Activated T-cell treated with anti-CD3 and anti-CD28 coated beads, Interleukin-2, amount 50 U/mL, for 4 hours (primary cell): ENCODE measurements at regions not wholly inside any gene's neighbourhood (a gene's known extent, or its start where the extent isn't known, plus 50 kb on each side); places are given as distances from the start of the nearest gene placed in this dataset.

Experiments used
- ATAC-seq, 2 donors: fragments of 200-7000 bp; cut with Tn5 transposase; one replicate each; pipeline ENCODE4 v1.10.0; 2021
- DNase-seq: peaks from one replicate; pipeline ENCODE4 v3.0.0-alpha.2; 2020
- H3K27me3 Mint-ChIP-seq: one replicate; pipeline ENCODE4 v1.8.0; 2021; ENCODE audit warnings: low read depth, mixed read lengths
- H3K36me3 Mint-ChIP-seq: one replicate; pipeline ENCODE4 v1.8.0; 2022; ENCODE audit warnings: mixed read lengths; ENCODE audit not compliant: insufficient read depth
- H3K4me1 Mint-ChIP-seq: one replicate; pipeline ENCODE4 v1.8.0; 2021; ENCODE audit warnings: low read depth, mixed read lengths
- H3K4me3 Mint-ChIP-seq: one replicate; pipeline ENCODE4 v1.8.0; 2021; ENCODE audit warnings: mild to moderate bottlenecking, moderate library complexity, mixed read lengths
- H3K9me3 Mint-ChIP-seq: one replicate; pipeline ENCODE4 v1.8.0; 2021; ENCODE audit warnings: mixed read lengths

DNA sequence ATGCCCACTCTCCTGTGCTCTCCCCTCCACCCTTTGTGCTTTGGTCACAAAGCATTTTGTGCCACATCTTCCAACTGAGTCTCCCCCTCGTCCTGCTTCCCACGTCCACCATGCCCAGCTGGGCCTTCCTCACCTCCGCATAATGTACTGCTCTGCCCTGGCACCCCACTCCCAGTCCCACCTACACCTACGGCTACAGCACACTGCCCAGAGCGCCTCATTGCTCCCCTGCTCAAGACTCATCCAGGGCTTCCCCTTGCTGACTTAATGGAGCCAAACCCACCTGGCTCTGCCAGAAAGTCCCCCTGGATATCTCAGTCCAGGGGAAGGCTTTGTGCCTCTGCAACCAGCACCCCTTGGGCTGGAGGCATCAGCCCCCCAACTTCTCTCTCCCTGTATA lies 299.2 kb upstream of the ZMIZ1 start:
- no peak for ATAC-seq
- no peaks in the 10 kb centered on the region for H3K36me3 Mint-ChIP-seq
- DNase-seq = no peak
- H3K27me3 Mint-ChIP-seq = no peaks in the 10 kb centered on the region
- H3K4me1 Mint-ChIP-seq = no peaks in the 10 kb centered on the region
- no peaks in the 10 kb centered on the region for H3K9me3 Mint-ChIP-seq
- H3K4me3 Mint-ChIP-seq = no peak overlapping the region

DNA sequence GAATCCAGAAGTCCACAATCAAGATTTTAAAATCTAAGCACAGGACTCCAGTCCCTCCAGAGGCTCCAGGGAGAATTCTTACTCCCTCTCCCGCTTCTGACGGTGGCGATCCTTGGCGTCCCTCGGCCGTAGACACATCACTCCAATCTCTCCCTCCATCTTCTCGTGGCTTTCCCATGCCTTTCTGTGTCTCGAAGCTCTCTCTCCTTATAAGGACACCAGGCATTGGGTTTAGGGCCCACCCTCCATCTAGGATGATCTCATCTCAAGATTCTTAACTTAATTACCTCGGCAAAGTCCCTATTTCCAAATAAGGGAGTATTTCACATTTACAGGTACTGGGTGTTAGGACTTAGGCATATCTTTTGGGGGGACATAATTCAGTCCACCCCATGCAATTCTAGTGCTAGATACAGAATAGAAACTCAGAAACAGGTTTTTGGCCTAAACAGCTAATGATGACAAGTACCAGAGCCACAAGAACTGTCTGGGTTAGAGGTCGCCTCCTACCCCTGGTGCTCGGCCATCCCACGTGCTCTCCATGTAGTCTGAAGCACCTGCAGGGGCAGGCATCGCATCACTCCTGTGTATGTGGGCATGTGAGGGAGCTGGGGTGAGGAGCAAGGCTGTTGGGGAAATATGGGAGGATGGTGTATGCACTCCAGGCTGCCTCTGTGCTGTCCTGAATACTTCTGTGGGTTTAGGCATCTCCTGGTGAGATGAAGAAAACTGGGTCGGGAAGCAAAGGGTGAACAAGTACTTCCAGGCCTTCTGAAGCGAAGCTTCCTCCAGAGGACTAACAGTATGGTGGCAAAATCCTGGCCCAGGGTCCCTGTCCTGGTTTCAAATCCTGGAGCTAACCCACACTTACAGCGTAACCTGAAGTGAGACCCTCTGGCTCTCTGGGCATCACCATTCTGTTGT lies 298.3 kb upstream of the ZMIZ1 start:
- H3K4me1 Mint-ChIP-seq = no peaks in the 10 kb centered on the region
- no peaks in the 10 kb centered on the region for H3K9me3 Mint-ChIP-seq
- DNase-seq (no peak), ATAC-seq (no peak)
- peaks cover 2% of the 10 kb centered on the region for H3K27me3 Mint-ChIP-seq
- no peaks in the 10 kb centered on the region for H3K36me3 Mint-ChIP-seq
- no peak overlapping the region for H3K4me3 Mint-ChIP-seq

GRCh38 chr10:78771260-78771659 lies 297.5 kb upstream of the ZMIZ1 start:
- Mint-ChIP-seq H3K4me1 (no peaks in the 10 kb centered on the region), H3K36me3 (no peaks in the 10 kb centered on the region), H3K4me3 (no peak overlapping the region), H3K27me3 (peaks cover 2% of the 10 kb centered on the region), H3K9me3 (no peaks in the 10 kb centered on the region)
- DNase-seq (no peak), ATAC-seq (no peak)

DNA sequence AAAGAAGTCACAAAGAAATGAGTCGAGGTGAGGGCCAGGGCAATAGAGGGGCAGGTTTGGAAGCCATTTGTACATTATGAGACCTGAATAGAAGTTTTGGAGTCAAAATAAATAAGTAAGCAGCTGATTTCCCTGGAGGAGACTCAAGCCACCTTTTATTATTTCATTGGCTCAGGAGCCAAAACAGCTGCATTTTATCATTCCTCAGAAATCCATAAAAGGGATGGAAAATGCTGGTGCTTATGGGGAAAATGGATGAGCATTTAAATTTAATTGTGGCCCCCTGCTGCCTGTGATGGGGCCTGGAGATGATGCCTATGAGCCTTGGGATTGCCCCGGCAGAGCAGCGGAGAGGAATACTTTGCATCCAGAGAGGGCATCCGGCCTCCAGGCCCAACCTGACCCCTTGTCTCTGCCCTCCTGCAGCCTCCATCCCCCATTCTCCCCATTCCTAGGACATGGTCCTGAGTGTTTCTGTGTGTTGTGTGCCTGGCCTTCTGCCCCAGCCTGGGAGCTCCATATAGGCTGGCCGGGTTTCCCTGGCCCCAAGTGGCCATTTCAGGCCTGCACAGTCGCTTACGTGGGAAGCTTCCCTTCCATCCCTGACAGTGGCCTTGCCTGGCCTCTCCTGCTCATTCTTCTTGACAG lies 296.8 kb upstream of the ZMIZ1 start:
- no peak for ATAC-seq
- Mint-ChIP-seq H3K36me3 (no peaks in the 10 kb centered on the region), H3K27me3 (peaks cover 2% of the 10 kb centered on the region), H3K4me1 (no peaks in the 10 kb centered on the region), H3K9me3 (no peaks in the 10 kb centered on the region), H3K4me3 (no peak overlapping the region)
- DNase-seq = no peak

- Mint-ChIP-seq H3K9me3 (no peaks in the 10 kb centered on the region), H3K4me1 (no peaks in the 10 kb centered on the region), H3K27me3 (peaks cover 2% of the 10 kb centered on the region), H3K4me3 (no peak overlapping the region), H3K36me3 (no peaks in the 10 kb centered on the region)
- DNase-seq (no peak), ATAC-seq (no peak)
Observed at GRCh38 chr10:78772486-78772885, 296.3 kb upstream of the ZMIZ1 start.

DNA sequence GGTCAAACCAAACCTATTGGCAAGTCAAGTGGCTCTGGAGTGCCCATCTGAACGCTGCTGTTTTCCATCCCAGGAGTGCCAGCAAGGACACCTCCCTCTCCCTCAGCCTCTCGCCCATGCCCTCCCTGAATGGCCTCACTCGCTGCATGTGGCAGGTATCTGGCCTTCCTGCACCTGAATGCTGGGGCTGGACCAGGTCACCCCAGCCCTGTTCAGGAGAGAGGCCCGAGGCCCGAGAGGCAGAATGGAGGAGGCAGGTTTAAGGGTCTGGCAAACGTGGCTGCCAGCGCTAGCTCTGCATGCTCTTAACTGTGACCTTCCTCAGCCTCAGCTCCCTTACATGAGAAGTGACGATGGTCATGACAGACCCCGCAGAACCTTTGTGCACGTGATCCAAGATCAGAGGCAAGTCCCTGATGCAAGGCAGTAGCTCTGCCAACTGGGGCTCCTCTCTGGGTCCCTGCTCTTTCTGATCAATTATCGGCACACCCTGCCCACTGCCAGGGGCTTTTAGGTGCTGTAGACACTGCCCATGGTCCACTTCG lies 295.7 kb upstream of the ZMIZ1 start:
- DNase-seq = no peak
- no peaks in the 10 kb centered on the region for H3K36me3 Mint-ChIP-seq

GRCh38 chr10:78774614-78774998 lies 294.2 kb upstream of the ZMIZ1 start:
- Mint-ChIP-seq H3K27me3 (peaks cover 9% of the 10 kb centered on the region), H3K4me1 (no peaks in the 10 kb centered on the region), H3K4me3 (no peak overlapping the region), H3K9me3 (no peaks in the 10 kb centered on the region), H3K36me3 (no peaks in the 10 kb centered on the region)
- DNase-seq = no peak
- no peak for ATAC-seq

More for the DNA sequence above, 295.7 kb upstream of the ZMIZ1 start:
- H3K4me3 Mint-ChIP-seq = no peak overlapping the region
- no peaks in the 10 kb centered on the region for H3K9me3 Mint-ChIP-seq
- peaks cover 3% of the 10 kb centered on the region for H3K27me3 Mint-ChIP-seq
- ATAC-seq = no peak
- H3K4me1 Mint-ChIP-seq = no peaks in the 10 kb centered on the region

DNA sequence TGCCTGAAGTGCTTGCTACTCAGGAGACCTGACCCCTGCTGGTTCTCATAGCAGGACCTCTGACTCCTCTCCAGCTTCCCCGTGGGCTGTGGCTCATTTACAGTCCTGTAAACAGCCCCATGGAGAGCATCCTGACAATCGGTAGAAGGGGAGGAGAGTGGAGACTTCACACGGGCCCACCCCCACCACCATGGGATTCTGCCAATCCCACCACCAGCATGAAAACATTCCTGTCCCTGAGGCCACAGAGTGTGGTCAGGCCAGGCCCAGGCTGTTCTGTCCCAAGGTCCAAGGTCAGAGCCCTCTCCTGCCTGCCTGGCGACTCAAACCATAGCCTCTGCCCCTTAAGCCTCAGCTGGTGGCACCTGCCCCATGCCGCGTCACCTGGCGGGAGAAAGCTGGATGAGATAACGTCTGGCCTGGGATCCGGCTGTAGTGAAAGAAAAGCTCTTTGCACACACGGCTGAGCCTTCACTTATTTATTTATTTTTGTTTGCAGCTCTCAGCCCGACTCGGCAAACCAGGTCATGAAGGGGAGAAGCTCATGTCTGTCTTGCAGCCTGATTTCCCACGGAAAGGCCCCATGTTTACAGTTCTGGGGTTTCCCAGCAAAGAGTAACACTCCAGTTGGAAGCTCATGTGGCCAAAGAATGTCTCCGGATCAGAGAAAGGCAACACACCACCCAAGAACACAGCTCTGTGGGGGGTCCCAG lies 293.6 kb upstream of the ZMIZ1 start:
- peaks cover 9% of the 10 kb centered on the region for H3K27me3 Mint-ChIP-seq
- no peak for DNase-seq
- H3K36me3 Mint-ChIP-seq = no peaks in the 10 kb centered on the region
- H3K4me3 Mint-ChIP-seq = no peak overlapping the region
- no peak for ATAC-seq
- H3K9me3 Mint-ChIP-seq = no peaks in the 10 kb centered on the region
- H3K4me1 Mint-ChIP-seq = no peaks in the 10 kb centered on the region

DNA sequence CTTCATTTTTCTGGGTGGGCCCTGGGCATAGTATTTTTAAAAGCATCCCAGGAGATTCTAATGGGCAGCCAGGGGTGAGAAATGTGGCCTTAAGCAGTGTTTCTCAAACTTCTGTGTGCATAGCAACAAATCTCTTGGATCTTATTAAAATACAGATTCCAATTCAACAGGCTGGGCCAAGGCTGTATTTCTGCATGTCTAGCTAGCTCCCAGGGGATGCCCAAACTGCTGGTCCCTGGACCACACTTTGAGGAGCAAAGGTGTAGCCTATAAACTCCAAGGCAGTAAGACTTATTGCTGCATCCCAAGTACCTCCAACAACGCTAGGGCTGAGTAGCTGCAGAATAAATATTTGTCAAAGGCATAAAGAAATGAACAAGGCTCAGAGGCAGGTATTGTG lies 292.9 kb upstream of the ZMIZ1 start:
- Mint-ChIP-seq H3K36me3 (no peaks in the 10 kb centered on the region), H3K4me1 (no peaks in the 10 kb centered on the region), H3K4me3 (no peak overlapping the region), H3K27me3 (peaks cover 9% of the 10 kb centered on the region), H3K9me3 (no peaks in the 10 kb centered on the region)
- no peak for DNase-seq
- no peak for ATAC-seq

GRCh38 chr10:78776756-78777155 lies 292.0 kb upstream of the ZMIZ1 start:
- DNase-seq (no peak), ATAC-seq (no peak)
- Mint-ChIP-seq H3K9me3 (no peaks in the 10 kb centered on the region), H3K36me3 (no peaks in the 10 kb centered on the region), H3K4me1 (no peaks in the 10 kb centered on the region), H3K27me3 (peaks cover 9% of the 10 kb centered on the region), H3K4me3 (no peak overlapping the region)

- no peak for ATAC-seq
- H3K27me3 Mint-ChIP-seq = peaks cover 9% of the 10 kb centered on the region
- H3K4me3 Mint-ChIP-seq = no peak overlapping the region
- H3K4me1 Mint-ChIP-seq = no peaks in the 10 kb centered on the region
- no peak for DNase-seq
- no peaks in the 10 kb centered on the region for H3K9me3 Mint-ChIP-seq
- H3K36me3 Mint-ChIP-seq = no peaks in the 10 kb centered on the region
Observed at GRCh38 chr10:78777466-78777865, 291.3 kb upstream of the ZMIZ1 start.

GRCh38 chr10:78777867-78778266 lies 290.9 kb upstream of the ZMIZ1 start:
- Mint-ChIP-seq H3K4me1 (no peaks in the 10 kb centered on the region), H3K4me3 (no peak overlapping the region), H3K36me3 (no peaks in the 10 kb centered on the region), H3K27me3 (peaks cover 9% of the 10 kb centered on the region), H3K9me3 (no peaks in the 10 kb centered on the region)
- DNase-seq = no peak
- no peak for ATAC-seq

- Mint-ChIP-seq H3K4me1 (no peaks in the 10 kb centered on the region), H3K36me3 (no peaks in the 10 kb centered on the region), H3K9me3 (no peaks in the 10 kb centered on the region), H3K4me3 (no peak overlapping the region), H3K27me3 (peaks cover 9% of the 10 kb centered on the region)
- ATAC-seq (no peak), DNase-seq (no peak)
Observed at GRCh38 chr10:78778444-78779338, 290.1 kb upstream of the ZMIZ1 start.
